ENCODE measurements at regions not wholly inside any gene's neighbourhood (a gene's known extent, or its start where the extent isn't known, plus 50 kb on each side); places are given as distances from the start of the nearest gene placed in this dataset.

GRCh38 chr6:22747571-22747970 lies 178.2 kb downstream of the HDGFL1 start:
- no peaks in the 10 kb centered on the region for H3K9me3 ChIP-seq (ENCODE audit: control insufficient read depth in 1 of 2, insufficient read depth in 1 of 2, low read depth in 1 of 2, low read length in 2 of 2)
- no peak for ATAC-seq
- ChIA-PET CTCF (no interaction called here), RAD21 (ENCODE audit: low non-redundant PET in 1 of 2, low total read pairs in 2 of 2, uncharacterized antibody in 2 of 2, unreplicated experiment in 2 of 2) (no interaction called here), POLR2A (no interaction called here)
- H3K36me3 ChIP-seq (ENCODE audit: control insufficient read depth in 1 of 2, insufficient read depth in 2 of 2, low read length in 2 of 2): no peaks in the 10 kb centered on the region
- H3K27me3 ChIP-seq (ENCODE audit: insufficient read depth, low read length): no peaks in the 10 kb centered on the region
- no peak overlapping the region for H3K9ac ChIP-seq (ENCODE audit: low read length)
- H3K4me1 ChIP-seq (ENCODE audit: control insufficient read depth in 1 of 2, insufficient read depth in 2 of 2, low read length in 2 of 2): no peaks in the 10 kb centered on the region
- H3K9me2 ChIP-seq (ENCODE audit: insufficient read depth): no peaks in the 10 kb centered on the region
- H2AFZ ChIP-seq (ENCODE audit: low read depth, low read length, poor library complexity, severe bottlenecking): no peak overlapping the region
- no peaks in the 10 kb centered on the region for H4K20me1 ChIP-seq (ENCODE audit: insufficient read depth)
- no peaks in the 10 kb centered on the region for H3K79me2 ChIP-seq (ENCODE audit: insufficient read depth, low read length)
- intact Hi-C loops (cut with micrococcal nuclease): no loop called here
- TF ChIP-seq ZNF274 (IDR thresholded peaks at IDR 0.05; ENCODE audit: low read depth, low read length) (no peak), SIN3A (IDR thresholded peaks at IDR 0.05; ENCODE audit: low read depth) (no peak), TCF7L2 (IDR thresholded peaks at IDR 0.05; ENCODE audit: borderline replicate concordance, extremely low read depth, insufficient read depth, insufficient read length) (no peak), SP1 (IDR thresholded peaks at IDR 0.05; ENCODE audit: low read depth) (no peak), ZFX (IDR thresholded peaks at IDR 0.05) (no peak), EGR1 (IDR thresholded peaks at IDR 0.05; ENCODE audit: low read depth) (no peak), JUND (IDR thresholded peaks at IDR 0.05) (no peak), POLR2A (IDR thresholded peaks at IDR 0.05; ENCODE audit: borderline replicate concordance, extremely low read depth, insufficient read depth, insufficient read length) (no peak), EZH2phosphoT487 (IDR thresholded peaks at IDR 0.05; ENCODE audit: borderline replicate concordance) (no peak), RAD21 (IDR thresholded peaks at IDR 0.05; ENCODE audit: low read depth) (no peak), POLR2AphosphoS5 (IDR thresholded peaks at IDR 0.05; ENCODE audit: low read depth, low read length) (no peak), REST (IDR thresholded peaks at IDR 0.05; ENCODE audit: low read depth) (no peak), YY1 (IDR thresholded peaks at IDR 0.05; ENCODE audit: extremely low read depth, insufficient replicate concordance, low read depth, low read length) (no peak)
- TF ChIP-seq, protein P1, sequence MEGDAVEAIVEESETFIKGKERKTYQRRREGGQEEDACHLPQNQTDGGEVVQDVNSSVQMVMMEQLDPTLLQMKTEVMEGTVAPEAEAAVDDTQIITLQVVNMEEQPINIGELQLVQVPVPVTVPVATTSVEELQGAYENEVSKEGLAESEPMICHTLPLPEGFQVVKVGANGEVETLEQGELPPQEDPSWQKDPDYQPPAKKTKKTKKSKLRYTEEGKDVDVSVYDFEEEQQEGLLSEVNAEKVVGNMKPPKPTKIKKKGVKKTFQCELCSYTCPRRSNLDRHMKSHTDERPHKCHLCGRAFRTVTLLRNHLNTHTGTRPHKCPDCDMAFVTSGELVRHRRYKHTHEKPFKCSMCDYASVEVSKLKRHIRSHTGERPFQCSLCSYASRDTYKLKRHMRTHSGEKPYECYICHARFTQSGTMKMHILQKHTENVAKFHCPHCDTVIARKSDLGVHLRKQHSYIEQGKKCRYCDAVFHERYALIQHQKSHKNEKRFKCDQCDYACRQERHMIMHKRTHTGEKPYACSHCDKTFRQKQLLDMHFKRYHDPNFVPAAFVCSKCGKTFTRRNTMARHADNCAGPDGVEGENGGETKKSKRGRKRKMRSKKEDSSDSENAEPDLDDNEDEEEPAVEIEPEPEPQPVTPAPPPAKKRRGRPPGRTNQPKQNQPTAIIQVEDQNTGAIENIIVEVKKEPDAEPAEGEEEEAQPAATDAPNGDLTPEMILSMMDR (IDR thresholded peaks at IDR 0.05 in 2 of 3, conservative IDR thresholded peaks at IDR 0.05 in 1 of 3; ENCODE audit: borderline replicate concordance in 1 of 3, insufficient read depth in 1 of 3, low read depth in 2 of 3, low read length in 2 of 3): no peak
- TF ChIP-seq, protein P2, sequence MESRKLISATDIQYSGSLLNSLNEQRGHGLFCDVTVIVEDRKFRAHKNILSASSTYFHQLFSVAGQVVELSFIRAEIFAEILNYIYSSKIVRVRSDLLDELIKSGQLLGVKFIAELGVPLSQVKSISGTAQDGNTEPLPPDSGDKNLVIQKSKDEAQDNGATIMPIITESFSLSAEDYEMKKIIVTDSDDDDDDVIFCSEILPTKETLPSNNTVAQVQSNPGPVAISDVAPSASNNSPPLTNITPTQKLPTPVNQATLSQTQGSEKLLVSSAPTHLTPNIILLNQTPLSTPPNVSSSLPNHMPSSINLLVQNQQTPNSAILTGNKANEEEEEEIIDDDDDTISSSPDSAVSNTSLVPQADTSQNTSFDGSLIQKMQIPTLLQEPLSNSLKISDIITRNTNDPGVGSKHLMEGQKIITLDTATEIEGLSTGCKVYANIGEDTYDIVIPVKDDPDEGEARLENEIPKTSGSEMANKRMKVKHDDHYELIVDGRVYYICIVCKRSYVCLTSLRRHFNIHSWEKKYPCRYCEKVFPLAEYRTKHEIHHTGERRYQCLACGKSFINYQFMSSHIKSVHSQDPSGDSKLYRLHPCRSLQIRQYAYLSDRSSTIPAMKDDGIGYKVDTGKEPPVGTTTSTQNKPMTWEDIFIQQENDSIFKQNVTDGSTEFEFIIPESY (IDR thresholded peaks at IDR 0.05; ENCODE audit: extremely low read depth, insufficient replicate concordance, low read length): no peak
- TF ChIP-seq, protein P3, sequence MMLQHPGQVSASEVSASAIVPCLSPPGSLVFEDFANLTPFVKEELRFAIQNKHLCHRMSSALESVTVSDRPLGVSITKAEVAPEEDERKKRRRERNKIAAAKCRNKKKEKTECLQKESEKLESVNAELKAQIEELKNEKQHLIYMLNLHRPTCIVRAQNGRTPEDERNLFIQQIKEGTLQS (IDR thresholded peaks at IDR 0.05): no peak
- TF ChIP-seq, protein P4, sequence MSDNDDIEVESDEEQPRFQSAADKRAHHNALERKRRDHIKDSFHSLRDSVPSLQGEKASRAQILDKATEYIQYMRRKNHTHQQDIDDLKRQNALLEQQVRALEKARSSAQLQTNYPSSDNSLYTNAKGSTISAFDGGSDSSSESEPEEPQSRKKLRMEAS (IDR thresholded peaks at IDR 0.05): no peak
- no peak overlapping the region for H3K27ac ChIP-seq (ENCODE audit: low read depth, low read length)
- no peak overlapping the region for H3K4me2 ChIP-seq (ENCODE audit: low read length)
- DNase-seq (ENCODE audit: low read depth, low spot score): no peak
- H3K4me3 ChIP-seq (replicated peaks in 1 of 2; ENCODE audit: low read depth in 1 of 2, low read length in 2 of 2): no peak overlapping the region
- no TSS peak for BruUV-seq (replicated peaks)
